Smooth muscle cell (in vitro differentiated cells): ENCODE measurements at regions not wholly inside any gene's neighbourhood (a gene's known extent, or its start where the extent isn't known, plus 50 kb on each side); places are given as distances from the start of the nearest gene placed in this dataset.

Source experiments
- DNase-seq: peaks from one replicate; lab custom pipeline; 2025; ENCODE audit not compliant: unreplicated experiment; lab: John Stamatoyannopoulos, UW
- H2AFZ ChIP-seq: fragments of 200-600 bp; sonication (generic); 2 replicates; pipeline ENCODE4 v1.6.0; 2016; ENCODE audit warnings: antibody characterized with exemption, low read depth, mild to moderate bottlenecking
- H3F3A ChIP-seq: fragments of 200-600 bp; sonication (generic); 2 replicates; pipeline ENCODE4 v1.6.0; 2017; ENCODE audit warnings: antibody characterized with exemption, low read depth
- H3K27ac ChIP-seq: fragments of 200-600 bp; sonication (generic); 2 replicates; pipeline ENCODE4 v1.5.1; 2016; ENCODE audit warnings: low read depth, mild to moderate bottlenecking
- H3K27me3 ChIP-seq: fragments of 200-600 bp; sonication (generic); 2 replicates; pipeline ENCODE4 v1.6.1; 2016; ENCODE audit warnings: low read depth, mild to moderate bottlenecking
- H3K36me3 ChIP-seq: fragments of 200-600 bp; sonication (generic); 2 replicates; pipeline ENCODE4 v1.5.1; 2016; ENCODE audit warnings: low read depth
- H3K4me1 ChIP-seq: fragments of 200-600 bp; sonication (generic); 2 replicates; pipeline ENCODE4 v1.5.1; 2016; ENCODE audit warnings: low read depth
- H3K4me2 ChIP-seq: fragments of 200-600 bp; sonication (generic); 2 replicates; pipeline ENCODE4 v1.6.0; 2016; ENCODE audit warnings: mild to moderate bottlenecking
- H3K4me3 ChIP-seq: fragments of 200-600 bp; sonication (generic); 2 replicates; pipeline ENCODE4 v1.5.1; 2016; ENCODE audit warnings: mild to moderate bottlenecking
- H3K79me2 ChIP-seq: fragments of 200-600 bp; sonication (generic); 2 replicates; pipeline ENCODE4 v1.6.0; 2016; ENCODE audit warnings: low read depth, mild to moderate bottlenecking
- H3K9ac ChIP-seq: fragments of 200-600 bp; sonication (generic); 2 replicates; pipeline ENCODE4 v1.6.0; 2016; ENCODE audit warnings: low read depth
- H3K9me3 ChIP-seq: fragments of 200-600 bp; sonication (generic); replicated peaks from 2 replicates; pipeline ENCODE4 v1.5.1; 2016; ENCODE audit warnings: low read depth
- H4K20me1 ChIP-seq: fragments of 200-600 bp; sonication (generic); 2 replicates; pipeline ENCODE4 v1.6.0; 2016; ENCODE audit warnings: low read depth
- CTCF ChIP-seq: fragments of 200-600 bp; sonication (generic); IDR thresholded peaks from 2 replicates; pipeline ENCODE4 v1.5.1; 2017; ENCODE audit warnings: borderline replicate concordance, mild to moderate bottlenecking, antibody characterized with exemption; ENCODE audit not compliant: insufficient read depth, poor library complexity, severe bottlenecking
- whole genome bisulfite sequencing: methylation state at CpG from one replicate; pipeline ENCODE4 v1.1.7; 2016; ENCODE audit warnings: low lambda C conversion rate; 5-methylcytosine and 5-hydroxymethylcytosine counted together

- no peaks in the 10 kb centered on the region for H3K4me1 ChIP-seq
- no peak for TF ChIP-seq CTCF
- DNase-seq, result no peak
- no peak overlapping the region for H3K4me2 ChIP-seq
- no peaks in the 10 kb centered on the region for H4K20me1 ChIP-seq
- no peaks in the 10 kb centered on the region for H3K36me3 ChIP-seq
- 84% methylated on average over 3 of the region's 3 CpGs for WGBS
- H3K27ac ChIP-seq, result no peak overlapping the region
- H3F3A ChIP-seq, result no peaks in the 10 kb centered on the region
- no peaks in the 10 kb centered on the region for H3K9me3 ChIP-seq
- H3K4me3 ChIP-seq, result no peak overlapping the region
- no peaks in the 10 kb centered on the region for H3K79me2 ChIP-seq
- H3K9ac ChIP-seq, result no peak overlapping the region
- no peak overlapping the region for H2AFZ ChIP-seq
- no peaks in the 10 kb centered on the region for H3K27me3 ChIP-seq
Measured at GRCh38 chr5:152864447-152864846, 459.4 kb upstream of the NMUR2 start.

- no peak overlapping the region for H3K4me2 ChIP-seq
- no peaks in the 10 kb centered on the region for H3F3A ChIP-seq
- no peaks in the 10 kb centered on the region for H3K4me1 ChIP-seq
- no peak overlapping the region for H3K27ac ChIP-seq
- no peak for TF ChIP-seq CTCF
- no peaks in the 10 kb centered on the region for H3K27me3 ChIP-seq
- H2AFZ ChIP-seq, result no peak overlapping the region
- DNase-seq, result no peak
- no peak overlapping the region for H3K9ac ChIP-seq
- H3K4me3 ChIP-seq, result no peak overlapping the region
- no peaks in the 10 kb centered on the region for H3K9me3 ChIP-seq
- H3K79me2 ChIP-seq, result no peaks in the 10 kb centered on the region
- no peaks in the 10 kb centered on the region for H4K20me1 ChIP-seq
- H3K36me3 ChIP-seq, result no peaks in the 10 kb centered on the region
Measured at GRCh38 chr5:152864991-152865390, 459.9 kb upstream of the NMUR2 start.

GRCh38 chr5:152869971-152870370 lies 464.9 kb upstream of the NMUR2 start:
- H3K36me3 ChIP-seq, result no peaks in the 10 kb centered on the region
- H3K4me3 ChIP-seq, result no peak overlapping the region
- H3K4me2 ChIP-seq, result no peak overlapping the region
- 96% methylated on average over 4 of the region's 4 CpGs for WGBS
- DNase-seq, result no peak
- no peaks in the 10 kb centered on the region for H3K27me3 ChIP-seq
- H3K27ac ChIP-seq, result no peak overlapping the region
- no peak overlapping the region for H2AFZ ChIP-seq
- no peak for TF ChIP-seq CTCF
- no peaks in the 10 kb centered on the region for H3K4me1 ChIP-seq
- no peaks in the 10 kb centered on the region for H3K9me3 ChIP-seq
- no peak overlapping the region for H3K9ac ChIP-seq
- H4K20me1 ChIP-seq, result no peaks in the 10 kb centered on the region
- no peaks in the 10 kb centered on the region for H3K79me2 ChIP-seq
- H3F3A ChIP-seq, result no peaks in the 10 kb centered on the region

GRCh38 chr5:152882621-152883020 lies 477.5 kb upstream of the NMUR2 start:
- Histone ChIP-seq H3K79me2 (no peaks in the 10 kb centered on the region), H2AFZ (no peak overlapping the region), H3K27me3 (peaks cover 3% of the 10 kb centered on the region), H3K4me1 (no peaks in the 10 kb centered on the region), H3K27ac (no peak overlapping the region), H4K20me1 (no peaks in the 10 kb centered on the region), H3K4me3 (no peak overlapping the region), H3K9me3 (no peaks in the 10 kb centered on the region), H3K9ac (no peak overlapping the region), H3K4me2 (no peak overlapping the region), H3F3A (no peaks in the 10 kb centered on the region), H3K36me3 (no peaks in the 10 kb centered on the region)
- TF ChIP-seq CTCF, result no peak
- WGBS, result 81% methylated on average over 2 of the region's 2 CpGs
- no peak for DNase-seq
